Naive B cell (primary cell): ENCODE measurements at regions not wholly inside any gene's neighbourhood (a gene's known extent, or its start where the extent isn't known, plus 50 kb on each side); places are given as distances from the start of the nearest gene placed in this dataset.
A peak's percentile ranks its signal among the peaks of the same experiment; 100 is the strongest.

Source experiments
- ATAC-seq, 2 donors: fragments of 150-1000 bp; cut with Tn5 transposase; 2 replicates each; pipeline ENCODE4 v1.10.0; 2021; ENCODE audit warnings: low read depth in 2 of 2, mild to moderate bottlenecking in 2 of 2, moderate library complexity in 2 of 2
- DNase-seq: peaks from one replicate; pipeline ENCODE4 v3.0.0; 2022
- H3K27ac Mint-ChIP-seq, 6 donors: one replicate each; pipeline ENCODE4 v1.8.0; 2020 to 2022; ENCODE audit warnings: mild to moderate bottlenecking in 6 of 6, mixed read lengths in 6 of 6, moderate library complexity in 5 of 6, inconsistent platforms in 2 of 6
- H3K27me3 Mint-ChIP-seq, 3 donors: one replicate each; pipeline ENCODE4 v1.8.0; 2021 to 2022; ENCODE audit warnings: mixed read lengths in 3 of 3, mild to moderate bottlenecking in 1 of 3
- H3K36me3 Mint-ChIP-seq, 2 donors: one replicate each; pipeline ENCODE4 v1.8.0; 2020 to 2022; ENCODE audit warnings: mixed read lengths in 2 of 2, inconsistent platforms in 1 of 2, mild to moderate bottlenecking in 1 of 2
- H3K4me1 Mint-ChIP-seq, 3 donors: one replicate each; pipeline ENCODE4 v1.8.0; 2020 to 2022; ENCODE audit warnings: mixed read lengths in 3 of 3, inconsistent platforms in 1 of 3, mild to moderate bottlenecking in 1 of 3, moderate library complexity in 1 of 3
- H3K4me3 Mint-ChIP-seq, 8 donors: one replicate each; pipeline ENCODE4 v1.8.0; 2020 to 2022; ENCODE audit warnings: mild to moderate bottlenecking in 8 of 8, mixed read lengths in 8 of 8, moderate library complexity in 8 of 8, inconsistent platforms in 2 of 8
- H3K9me3 Mint-ChIP-seq, 7 donors: one replicate each; pipeline ENCODE4 v1.8.0; 2020 to 2022; ENCODE audit warnings: mixed read lengths in 7 of 7, mild to moderate bottlenecking in 5 of 7, inconsistent platforms in 2 of 7, moderate library complexity in 1 of 7

GRCh38 chr20:50376179-50376887, 133.8 kb upstream of the PTPN1 start:
- no peak for ATAC-seq
- Mint-ChIP-seq H3K4me1 (peaks cover 4 to 8% (median 6%) of the 10 kb centered on the region in 3 donors), H3K9me3 (peaks cover 0 to 1% (median 0%) of the 10 kb centered on the region in 7 donors), H3K27me3 (peaks cover 28 to 52% (median 51%) of the 10 kb centered on the region in 3 donors), H3K36me3 (no peaks in the 10 kb centered on the region), H3K27ac (peak overlapping the region in 1 of 6 donors; percentile 38), H3K4me3 (no peak overlapping the region)
- DNase-seq = no peak

GRCh38 chr20:50376888-50377459, 133.2 kb upstream of the PTPN1 start:
- no peak for DNase-seq
- no peak overlapping the region for H3K27ac Mint-ChIP-seq
- peaks cover 24 to 52% (median 51%) of the 10 kb centered on the region in 3 donors for H3K27me3 Mint-ChIP-seq
- no peak overlapping the region for H3K4me3 Mint-ChIP-seq
- no peak for ATAC-seq
- peaks cover 0 to 3% (median 0%) of the 10 kb centered on the region in 7 donors for H3K9me3 Mint-ChIP-seq
- H3K36me3 Mint-ChIP-seq = no peaks in the 10 kb centered on the region
- peaks cover 6 to 12% (median 11%) of the 10 kb centered on the region in 3 donors for H3K4me1 Mint-ChIP-seq

- no peak for DNase-seq
- H3K4me1 Mint-ChIP-seq = peaks cover 6 to 24% (median 15%) of the 10 kb centered on the region in 3 donors
- H3K36me3 Mint-ChIP-seq = no peaks in the 10 kb centered on the region
- ATAC-seq = no peak
- peaks cover 25 to 45% (median 44%) of the 10 kb centered on the region in 3 donors for H3K27me3 Mint-ChIP-seq
- no peak overlapping the region for H3K4me3 Mint-ChIP-seq
- no peak overlapping the region for H3K27ac Mint-ChIP-seq
- peaks cover 0 to 3% (median 0%) of the 10 kb centered on the region in 7 donors for H3K9me3 Mint-ChIP-seq
Observed at GRCh38 chr20:50378170-50379000, 131.8 kb upstream of the PTPN1 start.

GRCh38 chr20:50379049-50379990, 130.9 kb upstream of the PTPN1 start:
- H3K27me3 Mint-ChIP-seq = peaks cover 19 to 43% (median 35%) of the 10 kb centered on the region in 3 donors
- DNase-seq = no peak
- H3K4me1 Mint-ChIP-seq = peaks cover 6 to 24% (median 15%) of the 10 kb centered on the region in 3 donors
- peak overlapping the region in 2 of 6 donors; percentile 19 to 89 for H3K27ac Mint-ChIP-seq
- H3K4me3 Mint-ChIP-seq = no peak overlapping the region
- no peak for ATAC-seq
- H3K9me3 Mint-ChIP-seq = peaks cover 0 to 3% (median 0%) of the 10 kb centered on the region in 7 donors
- H3K36me3 Mint-ChIP-seq = no peaks in the 10 kb centered on the region

GRCh38 chr20:50379991-50380696, 130.0 kb upstream of the PTPN1 start:
- no peak for DNase-seq
- ATAC-seq = no peak
- Mint-ChIP-seq H3K36me3 (peaks cover 0 to 2% of the 10 kb centered on the region in 2 donors), H3K9me3 (peaks cover 0 to 3% (median 0%) of the 10 kb centered on the region in 7 donors), H3K4me1 (peaks cover 6 to 24% (median 15%) of the 10 kb centered on the region in 3 donors), H3K4me3 (peak overlapping the region in 4 of 8 donors; percentile 2 to 83 (median 18)), H3K27me3 (peaks cover 15 to 46% (median 41%) of the 10 kb centered on the region in 3 donors), H3K27ac (peak overlapping the region in 2 of 6 donors; percentile 19 to 57)

GRCh38 chr20:50380697-50381040, 129.5 kb upstream of the PTPN1 start:
- ATAC-seq (no peak), DNase-seq (no peak)
- Mint-ChIP-seq H3K9me3 (peaks cover 0 to 3% (median 0%) of the 10 kb centered on the region in 7 donors), H3K27ac (peak overlapping the region in 1 of 6 donors; percentile 32), H3K4me3 (peak overlapping the region in 2 of 8 donors; percentile 17 to 24), H3K4me1 (peaks cover 7 to 25% (median 17%) of the 10 kb centered on the region in 3 donors), H3K27me3 (peaks cover 15 to 51% (median 46%) of the 10 kb centered on the region in 3 donors), H3K36me3 (peaks cover 0 to 7% of the 10 kb centered on the region in 2 donors)

- Mint-ChIP-seq H3K9me3 (peaks cover 0 to 4% (median 0%) of the 10 kb centered on the region in 7 donors), H3K36me3 (peaks cover 0 to 11% of the 10 kb centered on the region in 2 donors), H3K4me1 (peaks cover 10 to 30% (median 20%) of the 10 kb centered on the region in 3 donors), H3K27me3 (peaks cover 21 to 55% (median 52%) of the 10 kb centered on the region in 3 donors), H3K4me3 (peak overlapping the region in 6 of 8 donors; percentile 1 to 87 (median 58)), H3K27ac (peak overlapping the region in 3 of 6 donors; percentile 18 to 54 (median 48))
- no peak for DNase-seq
- no peak for ATAC-seq
Observed at GRCh38 chr20:50381075-50381732, 129.0 kb upstream of the PTPN1 start.

- peaks cover 0 to 4% (median 2%) of the 10 kb centered on the region in 7 donors for H3K9me3 Mint-ChIP-seq
- peaks cover 0 to 11% of the 10 kb centered on the region in 2 donors for H3K36me3 Mint-ChIP-seq
- H3K27me3 Mint-ChIP-seq = peaks cover 26 to 58% (median 54%) of the 10 kb centered on the region in 3 donors
- H3K4me1 Mint-ChIP-seq = peaks cover 10 to 36% (median 25%) of the 10 kb centered on the region in 3 donors
- H3K27ac Mint-ChIP-seq = peak overlapping the region in 3 of 6 donors; percentile 9 to 77 (median 20)
- ATAC-seq (peak; percentile 63 to 66), DNase-seq (peak; percentile 9)
- peak overlapping the region; percentile 53 to 87 (median 80) for H3K4me3 Mint-ChIP-seq
Observed at GRCh38 chr20:50381771-50382593, 128.2 kb upstream of the PTPN1 start.

GRCh38 chr20:50385733-50386640, 124.2 kb upstream of the PTPN1 start:
- Mint-ChIP-seq H3K4me3 (peak overlapping the region in 1 of 8 donors; percentile 53), H3K36me3 (peaks cover 0 to 11% of the 10 kb centered on the region in 2 donors), H3K9me3 (peaks cover 0 to 5% (median 2%) of the 10 kb centered on the region in 7 donors), H3K27ac (no peak overlapping the region), H3K4me1 (peaks cover 9 to 35% (median 21%) of the 10 kb centered on the region in 3 donors), H3K27me3 (peaks cover 36 to 54% (median 49%) of the 10 kb centered on the region in 3 donors)
- DNase-seq = no peak
- ATAC-seq = no peak

GRCh38 chr20:50386641-50386960, 123.6 kb upstream of the PTPN1 start:
- Mint-ChIP-seq H3K4me3 (peak overlapping the region in 1 of 8 donors; percentile 53), H3K4me1 (peaks cover 4 to 29% (median 15%) of the 10 kb centered on the region in 3 donors), H3K27ac (no peak overlapping the region), H3K36me3 (peaks cover 0 to 11% of the 10 kb centered on the region in 2 donors), H3K27me3 (peaks cover 31 to 55% (median 54%) of the 10 kb centered on the region in 3 donors), H3K9me3 (peaks cover 0 to 5% (median 0%) of the 10 kb centered on the region in 7 donors)
- no peak for DNase-seq
- no peak for ATAC-seq
